ENCODE measurements at regions not wholly inside any gene's neighbourhood (a gene's known extent, or its start where the extent isn't known, plus 50 kb on each side); places are given as distances from the start of the nearest gene placed in this dataset.

GRCh38 chr16:64696866-64697265 lies 425.0 kb downstream of the CDH11 start:
- Histone ChIP-seq H3K18ac (ENCODE audit: low read length) (no peak overlapping the region), H3K9me3 (replicated peaks in 1 of 2; ENCODE audit: control insufficient read depth in 2 of 2, insufficient read depth in 1 of 2, low read depth in 1 of 2, low read length in 2 of 2) (no peaks in the 10 kb centered on the region), H3K4me3 (ENCODE audit: low read length in 2 of 2) (no peak overlapping the region), H2BK15ac (ENCODE audit: low read length) (no peak overlapping the region), H4K91ac (ENCODE audit: low read depth, low read length, poor library complexity) (no peak overlapping the region), H3K4me1 (ENCODE audit: control insufficient read depth in 2 of 2, insufficient read depth in 1 of 2, low read depth in 1 of 2, low read length in 2 of 2) (no peaks in the 10 kb centered on the region), H3K79me1 (ENCODE audit: low read depth, low read length) (no peaks in the 10 kb centered on the region), H3K4ac (ENCODE audit: low read length) (no peak overlapping the region), H3K4me2 (ENCODE audit: insufficient read depth, low read length, poor library complexity, severe bottlenecking) (no peak overlapping the region), H2AFZ (ENCODE audit: low read length) (no peak overlapping the region), H2BK12ac (ENCODE audit: low read length) (no peak overlapping the region), H3K14ac (ENCODE audit: low read length) (no peak overlapping the region), H3K36me3 (replicated peaks in 1 of 2; ENCODE audit: control insufficient read depth in 2 of 2, insufficient read depth in 2 of 2, low read length in 2 of 2) (no peaks in the 10 kb centered on the region), H2AK5ac (ENCODE audit: low read depth, low read length) (no peak overlapping the region), H3K23ac (ENCODE audit: low read depth, low read length, poor library complexity) (no peak overlapping the region), H3K27ac (replicated peaks; ENCODE audit: low read length) (no peak overlapping the region), H4K8ac (ENCODE audit: low read depth, low read length) (no peak overlapping the region), H2BK120ac (ENCODE audit: low read depth, low read length) (no peak overlapping the region), H3K27me3 (ENCODE audit: control insufficient read depth in 3 of 3, insufficient read depth in 3 of 3, low read depth in 1 of 3, low read length in 3 of 3) (no peaks in the 10 kb centered on the region), H2BK5ac (ENCODE audit: low read length) (no peak overlapping the region), H3K9ac (ENCODE audit: low read depth, low read length, poor library complexity) (no peak overlapping the region)
- WGBS, 2 donors (ENCODE audit: extremely low coverage in 2 of 2, insufficient read length in 2 of 2, insufficient replicate concordance in 1 of 2), result no CpG with 5 or more reads among the region's 1 CpG
- DNase-seq (ENCODE audit: low spot score), result no peak

GRCh38 chr16:64695684-64696083 lies 426.2 kb downstream of the CDH11 start:
- no peak overlapping the region for H2BK15ac ChIP-seq (ENCODE audit: low read length)
- no peak overlapping the region for H3K4me3 ChIP-seq (ENCODE audit: low read length in 2 of 2)
- no peak overlapping the region for H4K91ac ChIP-seq (ENCODE audit: low read depth, low read length, poor library complexity)
- no peak for DNase-seq (ENCODE audit: low spot score)
- no peak overlapping the region for H3K18ac ChIP-seq (ENCODE audit: low read length)
- H3K14ac ChIP-seq (ENCODE audit: low read length), result no peak overlapping the region
- no peaks in the 10 kb centered on the region for H3K27me3 ChIP-seq (ENCODE audit: control insufficient read depth in 3 of 3, insufficient read depth in 3 of 3, low read depth in 1 of 3, low read length in 3 of 3)
- H3K4me2 ChIP-seq (ENCODE audit: insufficient read depth, low read length, poor library complexity, severe bottlenecking), result no peak overlapping the region
- WGBS, 2 donors (ENCODE audit: extremely low coverage in 2 of 2, insufficient read length in 2 of 2, insufficient replicate concordance in 1 of 2), result no CpG with 5 or more reads among the region's 4 CpGs
- H3K9ac ChIP-seq (ENCODE audit: low read depth, low read length, poor library complexity), result no peak overlapping the region
- no peak overlapping the region for H4K8ac ChIP-seq (ENCODE audit: low read depth, low read length)
- no peak overlapping the region for H2AFZ ChIP-seq (ENCODE audit: low read length)
- H2BK5ac ChIP-seq (ENCODE audit: low read length), result no peak overlapping the region
- H3K23ac ChIP-seq (ENCODE audit: low read depth, low read length, poor library complexity), result no peak overlapping the region
- H2BK120ac ChIP-seq (ENCODE audit: low read depth, low read length), result no peak overlapping the region
- H3K36me3 ChIP-seq (replicated peaks in 1 of 2; ENCODE audit: control insufficient read depth in 2 of 2, insufficient read depth in 2 of 2, low read length in 2 of 2), result no peaks in the 10 kb centered on the region
- no peak overlapping the region for H3K4ac ChIP-seq (ENCODE audit: low read length)
- H3K27ac ChIP-seq (replicated peaks; ENCODE audit: low read length), result no peak overlapping the region
- H2BK12ac ChIP-seq (ENCODE audit: low read length), result no peak overlapping the region
- H3K79me1 ChIP-seq (ENCODE audit: low read depth, low read length), result no peaks in the 10 kb centered on the region
- H3K4me1 ChIP-seq (ENCODE audit: control insufficient read depth in 2 of 2, insufficient read depth in 1 of 2, low read depth in 1 of 2, low read length in 2 of 2), result no peaks in the 10 kb centered on the region
- H3K9me3 ChIP-seq (replicated peaks in 1 of 2; ENCODE audit: control insufficient read depth in 2 of 2, insufficient read depth in 1 of 2, low read depth in 1 of 2, low read length in 2 of 2), result no peaks in the 10 kb centered on the region
- H2AK5ac ChIP-seq (ENCODE audit: low read depth, low read length), result no peak overlapping the region

GRCh38 chr16:64693946-64694345 lies 427.9 kb downstream of the CDH11 start:
- H3K14ac ChIP-seq (ENCODE audit: low read length), result no peak overlapping the region
- H3K4me3 ChIP-seq (ENCODE audit: low read length in 2 of 2), result no peak overlapping the region
- no peak overlapping the region for H3K18ac ChIP-seq (ENCODE audit: low read length)
- no peak overlapping the region for H4K8ac ChIP-seq (ENCODE audit: low read depth, low read length)
- H2BK15ac ChIP-seq (ENCODE audit: low read length), result no peak overlapping the region
- no peak overlapping the region for H3K9ac ChIP-seq (ENCODE audit: low read depth, low read length, poor library complexity)
- no peak overlapping the region for H2BK5ac ChIP-seq (ENCODE audit: low read length)
- H3K27ac ChIP-seq (replicated peaks; ENCODE audit: low read length), result no peak overlapping the region
- H2BK12ac ChIP-seq (ENCODE audit: low read length), result no peak overlapping the region
- H3K27me3 ChIP-seq (ENCODE audit: control insufficient read depth in 3 of 3, insufficient read depth in 3 of 3, low read depth in 1 of 3, low read length in 3 of 3), result no peaks in the 10 kb centered on the region
- H3K4me2 ChIP-seq (ENCODE audit: insufficient read depth, low read length, poor library complexity, severe bottlenecking), result no peak overlapping the region
- H2AK5ac ChIP-seq (ENCODE audit: low read depth, low read length), result no peak overlapping the region
- no peaks in the 10 kb centered on the region for H3K79me1 ChIP-seq (ENCODE audit: low read depth, low read length)
- no peak overlapping the region for H4K91ac ChIP-seq (ENCODE audit: low read depth, low read length, poor library complexity)
- H2BK120ac ChIP-seq (ENCODE audit: low read depth, low read length), result no peak overlapping the region
- no peak overlapping the region for H2AFZ ChIP-seq (ENCODE audit: low read length)
- DNase-seq (ENCODE audit: low spot score), result no peak
- WGBS, 2 donors (ENCODE audit: extremely low coverage in 2 of 2, insufficient read length in 2 of 2, insufficient replicate concordance in 1 of 2), result no CpG with 5 or more reads among the region's 3 CpGs
- no peak overlapping the region for H3K23ac ChIP-seq (ENCODE audit: low read depth, low read length, poor library complexity)
- no peaks in the 10 kb centered on the region for H3K36me3 ChIP-seq (replicated peaks in 1 of 2; ENCODE audit: control insufficient read depth in 2 of 2, insufficient read depth in 2 of 2, low read length in 2 of 2)
- no peak overlapping the region for H3K4ac ChIP-seq (ENCODE audit: low read length)
- H3K4me1 ChIP-seq (ENCODE audit: control insufficient read depth in 2 of 2, insufficient read depth in 1 of 2, low read depth in 1 of 2, low read length in 2 of 2), result no peaks in the 10 kb centered on the region
- no peaks in the 10 kb centered on the region for H3K9me3 ChIP-seq (replicated peaks in 1 of 2; ENCODE audit: control insufficient read depth in 2 of 2, insufficient read depth in 1 of 2, low read depth in 1 of 2, low read length in 2 of 2)

GRCh38 chr16:64687786-64688185 lies 434.1 kb downstream of the CDH11 start:
- H3K14ac ChIP-seq (ENCODE audit: low read length), result no peak overlapping the region
- no peak overlapping the region for H4K91ac ChIP-seq (ENCODE audit: low read depth, low read length, poor library complexity)
- no CpG with 5 or more reads among the region's 4 CpGs for WGBS, 2 donors (ENCODE audit: extremely low coverage in 2 of 2, insufficient read length in 2 of 2, insufficient replicate concordance in 1 of 2)
- no peak overlapping the region for H3K27ac ChIP-seq (replicated peaks; ENCODE audit: low read length)
- no peak overlapping the region for H3K4ac ChIP-seq (ENCODE audit: low read length)
- H3K23ac ChIP-seq (ENCODE audit: low read depth, low read length, poor library complexity), result no peak overlapping the region
- no peak overlapping the region for H3K18ac ChIP-seq (ENCODE audit: low read length)
- no peak overlapping the region for H3K4me2 ChIP-seq (ENCODE audit: insufficient read depth, low read length, poor library complexity, severe bottlenecking)
- no peak overlapping the region for H2BK15ac ChIP-seq (ENCODE audit: low read length)
- no peak overlapping the region for H2BK12ac ChIP-seq (ENCODE audit: low read length)
- no peaks in the 10 kb centered on the region for H3K9me3 ChIP-seq (replicated peaks in 1 of 2; ENCODE audit: control insufficient read depth in 2 of 2, insufficient read depth in 1 of 2, low read depth in 1 of 2, low read length in 2 of 2)
- no peaks in the 10 kb centered on the region for H3K4me1 ChIP-seq (ENCODE audit: control insufficient read depth in 2 of 2, insufficient read depth in 1 of 2, low read depth in 1 of 2, low read length in 2 of 2)
- H3K4me3 ChIP-seq (ENCODE audit: low read length in 2 of 2), result no peak overlapping the region
- H2AFZ ChIP-seq (ENCODE audit: low read length), result no peak overlapping the region
- H3K79me1 ChIP-seq (ENCODE audit: low read depth, low read length), result no peaks in the 10 kb centered on the region
- DNase-seq (ENCODE audit: low spot score), result no peak
- H3K27me3 ChIP-seq (ENCODE audit: control insufficient read depth in 3 of 3, insufficient read depth in 3 of 3, low read depth in 1 of 3, low read length in 3 of 3), result no peaks in the 10 kb centered on the region
- no peaks in the 10 kb centered on the region for H3K36me3 ChIP-seq (replicated peaks in 1 of 2; ENCODE audit: control insufficient read depth in 2 of 2, insufficient read depth in 2 of 2, low read length in 2 of 2)
- no peak overlapping the region for H2BK5ac ChIP-seq (ENCODE audit: low read length)
- H4K8ac ChIP-seq (ENCODE audit: low read depth, low read length), result no peak overlapping the region
- no peak overlapping the region for H2BK120ac ChIP-seq (ENCODE audit: low read depth, low read length)
- no peak overlapping the region for H2AK5ac ChIP-seq (ENCODE audit: low read depth, low read length)
- no peak overlapping the region for H3K9ac ChIP-seq (ENCODE audit: low read depth, low read length, poor library complexity)
